Osteocyte (in vitro differentiated cells): ENCODE measurements at regions not wholly inside any gene's neighbourhood (a gene's known extent, or its start where the extent isn't known, plus 50 kb on each side); places are given as distances from the start of the nearest gene placed in this dataset.
A peak's percentile ranks its signal among the peaks of the same experiment; 100 is the strongest.

ENCODE experiments used
- DNase-seq: peaks from one replicate; pipeline ENCODE4 v3.0.0; 2021; ENCODE audit warnings: mixed read lengths; ENCODE audit not compliant: unreplicated experiment; ENCODE audit errors: extremely low spot score
- H3K27ac Mint-ChIP-seq: one replicate; pipeline ENCODE4 v1.8.0; 2021; ENCODE audit warnings: mild to moderate bottlenecking, mixed read lengths; ENCODE audit not compliant: unreplicated experiment
- H3K27me3 Mint-ChIP-seq: one replicate; pipeline ENCODE4 v1.8.0; 2021; ENCODE audit warnings: mixed read lengths; ENCODE audit not compliant: unreplicated experiment
- H3K36me3 Mint-ChIP-seq: one replicate; pipeline ENCODE4 v1.8.0; 2021; ENCODE audit warnings: mixed read lengths; ENCODE audit not compliant: unreplicated experiment
- H3K4me1 Mint-ChIP-seq: one replicate; pipeline ENCODE4 v1.8.0; 2021; ENCODE audit warnings: mixed read lengths; ENCODE audit not compliant: unreplicated experiment
- H3K4me3 Mint-ChIP-seq: one replicate; pipeline ENCODE4 v1.8.0; 2021; ENCODE audit warnings: mild to moderate bottlenecking, moderate library complexity, mixed read lengths; ENCODE audit not compliant: unreplicated experiment
- H3K9me3 Mint-ChIP-seq: one replicate; pipeline ENCODE4 v1.8.0; 2021; ENCODE audit warnings: mixed read lengths; ENCODE audit not compliant: unreplicated experiment
- CTCF ChIP-seq: fragments of 200-600 bp; sonication (generic); IDR thresholded peaks from 2 replicates; pipeline ENCODE4 v1.5.0; 2021; ENCODE audit warnings: antibody characterized with exemption, mild to moderate bottlenecking, moderate library complexity

- H3K27ac Mint-ChIP-seq = no peak overlapping the region
- no peak for DNase-seq
- H3K36me3 Mint-ChIP-seq = peaks cover under 1% of the 10 kb centered on the region
- no peak for TF ChIP-seq CTCF
- no peak overlapping the region for H3K4me3 Mint-ChIP-seq
- peaks cover 5% of the 10 kb centered on the region for H3K4me1 Mint-ChIP-seq
- peaks cover 28% of the 10 kb centered on the region for H3K9me3 Mint-ChIP-seq
- no peaks in the 10 kb centered on the region for H3K27me3 Mint-ChIP-seq
Measured at GRCh38 chr2:150656002-150656401, 168.5 kb upstream of the RND3 start.

GRCh38 chr2:150653351-150653750, 165.9 kb upstream of the RND3 start:
- Mint-ChIP-seq H3K27ac (no peak overlapping the region), H3K27me3 (no peaks in the 10 kb centered on the region), H3K9me3 (peaks cover 18% of the 10 kb centered on the region), H3K4me1 (peaks cover 5% of the 10 kb centered on the region), H3K4me3 (no peak overlapping the region), H3K36me3 (no peaks in the 10 kb centered on the region)
- TF ChIP-seq CTCF = no peak
- no peak for DNase-seq

GRCh38 chr2:150647943-150648342, 160.5 kb upstream of the RND3 start:
- no peak overlapping the region for H3K27ac Mint-ChIP-seq

GRCh38 chr2:150646746-150647145, 159.3 kb upstream of the RND3 start:
- Mint-ChIP-seq H3K36me3 (no peaks in the 10 kb centered on the region), H3K27me3 (no peaks in the 10 kb centered on the region), H3K4me3 (no peak overlapping the region), H3K4me1 (peaks cover 31% of the 10 kb centered on the region), H3K27ac (no peak overlapping the region), H3K9me3 (peaks cover 4% of the 10 kb centered on the region)
- DNase-seq = no peak
- no peak for TF ChIP-seq CTCF

More at GRCh38 chr2:150647943-150648342, 160.5 kb upstream of the RND3 start:
- TF ChIP-seq CTCF = no peak
- Mint-ChIP-seq H3K9me3 (peaks cover 4% of the 10 kb centered on the region), H3K27me3 (no peaks in the 10 kb centered on the region), H3K36me3 (no peaks in the 10 kb centered on the region), H3K4me3 (no peak overlapping the region), H3K4me1 (peaks cover 31% of the 10 kb centered on the region)
- no peak for DNase-seq

- Mint-ChIP-seq H3K4me3 (no peak overlapping the region), H3K27me3 (no peaks in the 10 kb centered on the region), H3K27ac (peak overlapping the region; percentile 83), H3K4me1 (peaks cover 37% of the 10 kb centered on the region), H3K36me3 (no peaks in the 10 kb centered on the region), H3K9me3 (peaks cover 4% of the 10 kb centered on the region)
- DNase-seq = no peak
- peak; percentile 24 for TF ChIP-seq CTCF
Measured at GRCh38 chr2:150644298-150645067, 157.0 kb upstream of the RND3 start.
